ENCODE measurements at regions not wholly inside any gene's neighbourhood (a gene's known extent, or its start where the extent isn't known, plus 50 kb on each side); places are given as distances from the start of the nearest gene placed in this dataset.
A peak's percentile ranks its signal among the peaks of the same experiment; 100 is the strongest.

DNA sequence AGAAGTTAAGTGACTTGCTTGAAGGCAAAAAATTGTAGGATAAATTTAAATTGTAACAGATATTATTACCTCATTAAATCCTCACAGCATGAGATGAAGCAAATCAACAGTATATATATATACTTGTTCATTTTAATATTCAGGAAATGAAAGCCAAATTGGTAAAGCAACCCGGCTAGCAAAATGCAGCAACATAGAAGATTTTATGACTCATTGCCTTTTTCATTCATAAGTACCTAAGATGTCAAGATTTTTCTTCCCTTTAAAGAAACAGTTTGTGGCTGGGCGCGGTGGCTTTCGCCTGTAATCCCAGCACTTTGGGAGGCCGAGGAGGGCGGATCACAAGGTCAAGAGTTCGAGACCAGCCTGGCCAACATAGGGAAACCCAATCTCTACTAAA, 190.5 kb upstream of the NRIP1 start:
- H3K9me3 ChIP-seq (ENCODE audit: control extremely low read depth in 1 of 5, control insufficient read depth in 4 of 5, insufficient read depth in 2 of 5, low read depth in 1 of 5, low read length in 4 of 5): no peaks in the 10 kb centered on the region
- H3K4me1 ChIP-seq (ENCODE audit: control extremely low read depth in 1 of 4, control insufficient read depth in 4 of 4, insufficient read depth in 4 of 4, low read length in 3 of 4): peaks cover 7 to 16% (median 13%) of the 10 kb centered on the region in 4 experiments
- CTCF ChIA-PET: interaction anchor here (0.9 to 1.6 kb wide), 2 partner anchors 9 to 12 kb away, joined by 3 to 6 read pairs; no protein-coding TSS in a partner anchor
- no peaks in the 10 kb centered on the region for H3K27me3 ChIP-seq (replicated peaks in 2 of 5; ENCODE audit: control insufficient read depth in 4 of 5, insufficient read depth in 5 of 5, low read length in 4 of 5)
- WGBS (ENCODE audit: insufficient coverage): 90% methylated on average over 6 of the region's 7 CpGs
- H3K36me3 ChIP-seq (ENCODE audit: control insufficient read depth in 4 of 4, insufficient read depth in 4 of 4, low read length in 3 of 4): no peaks in the 10 kb centered on the region
- H3K27ac ChIP-seq (ENCODE audit: insufficient read depth in 1 of 2, low read depth in 1 of 2, low read length in 2 of 2, poor library complexity in 1 of 2, severe bottlenecking in 2 of 2): no peak overlapping the region
- DNase-seq: peak in 1 of 3 donors; percentile 22
- no peak overlapping the region for H3K4me3 ChIP-seq (ENCODE audit: control insufficient read depth in 1 of 7, extremely low read depth in 1 of 7, insufficient read depth in 4 of 7, low read depth in 2 of 7, low read length in 6 of 7)
- POLR2A ChIA-PET: no interaction called here

DNA sequence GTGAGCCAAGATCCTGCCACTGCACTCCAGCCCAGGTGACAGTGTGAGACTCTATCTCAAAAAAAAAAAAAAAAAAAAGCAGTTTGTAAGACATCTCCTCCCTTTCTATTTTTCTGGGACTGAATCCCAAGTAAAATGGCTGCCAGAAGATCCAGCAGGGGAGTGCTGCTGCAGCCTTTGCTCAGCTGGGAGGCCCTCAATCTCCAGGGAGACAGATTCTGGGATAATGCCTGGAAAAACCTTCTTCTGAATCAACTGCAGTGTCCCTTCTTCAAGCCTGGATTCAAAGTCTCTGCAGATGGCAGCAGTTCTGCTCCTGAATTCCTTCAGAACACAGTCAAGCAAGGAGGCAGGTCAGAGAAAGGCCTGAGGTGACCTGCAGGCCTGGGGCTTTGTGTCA, 191.0 kb upstream of the NRIP1 start:
- peaks cover 7 to 16% (median 13%) of the 10 kb centered on the region in 4 experiments for H3K4me1 ChIP-seq (ENCODE audit: control extremely low read depth in 1 of 4, control insufficient read depth in 4 of 4, insufficient read depth in 4 of 4, low read length in 3 of 4)
- no peak for DNase-seq
- no peak overlapping the region for H3K27ac ChIP-seq (ENCODE audit: insufficient read depth in 1 of 2, low read depth in 1 of 2, low read length in 2 of 2, poor library complexity in 1 of 2, severe bottlenecking in 2 of 2)

DNA sequence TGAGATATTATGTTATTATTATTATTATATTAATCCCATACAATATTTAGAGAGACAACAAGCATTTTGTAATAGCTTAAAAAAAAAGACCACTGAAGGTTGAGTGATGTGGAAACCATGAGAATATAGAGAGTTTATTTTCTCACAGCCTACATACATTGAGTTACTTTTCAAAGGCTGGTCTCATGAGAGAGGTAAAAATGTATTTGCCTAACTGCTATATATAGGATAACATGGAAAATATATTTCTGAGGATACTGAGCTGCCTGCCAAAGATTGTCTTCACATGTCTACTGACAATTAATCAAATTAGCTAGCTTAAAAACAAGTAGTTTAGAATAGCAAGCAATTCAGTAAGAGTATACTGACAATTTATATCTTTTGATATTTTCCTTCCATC, 192.2 kb upstream of the NRIP1 start:
- ChIA-PET CTCF (no interaction called here), POLR2A (no interaction called here)
- Histone ChIP-seq H3K27me3 (replicated peaks in 2 of 5; ENCODE audit: control insufficient read depth in 4 of 5, insufficient read depth in 5 of 5, low read length in 4 of 5) (no peaks in the 10 kb centered on the region), H3K4me3 (ENCODE audit: control insufficient read depth in 1 of 7, extremely low read depth in 1 of 7, insufficient read depth in 4 of 7, low read depth in 2 of 7, low read length in 6 of 7) (no peak overlapping the region), H3K36me3 (ENCODE audit: control insufficient read depth in 4 of 4, insufficient read depth in 4 of 4, low read length in 3 of 4) (no peaks in the 10 kb centered on the region), H3K9me3 (ENCODE audit: control extremely low read depth in 1 of 5, control insufficient read depth in 4 of 5, insufficient read depth in 2 of 5, low read depth in 1 of 5, low read length in 4 of 5) (no peaks in the 10 kb centered on the region), H3K4me1 (ENCODE audit: control extremely low read depth in 1 of 4, control insufficient read depth in 4 of 4, insufficient read depth in 4 of 4, low read length in 3 of 4) (peaks cover 2 to 15% (median 9%) of the 10 kb centered on the region in 4 experiments), H3K27ac (ENCODE audit: insufficient read depth in 1 of 2, low read depth in 1 of 2, low read length in 2 of 2, poor library complexity in 1 of 2, severe bottlenecking in 2 of 2) (no peak overlapping the region)
- no peak for DNase-seq

More for the DNA sequence above, 191.0 kb upstream of the NRIP1 start:
- H3K36me3 ChIP-seq (ENCODE audit: control insufficient read depth in 4 of 4, insufficient read depth in 4 of 4, low read length in 3 of 4): no peaks in the 10 kb centered on the region
- no peaks in the 10 kb centered on the region for H3K9me3 ChIP-seq (ENCODE audit: control extremely low read depth in 1 of 5, control insufficient read depth in 4 of 5, insufficient read depth in 2 of 5, low read depth in 1 of 5, low read length in 4 of 5)
- ChIA-PET POLR2A (no interaction called here), CTCF (interaction anchor here (0.9 kb wide), 1 partner anchor 10 kb away, joined by 3 read pairs; no protein-coding TSS in a partner anchor)
- no peaks in the 10 kb centered on the region for H3K27me3 ChIP-seq (replicated peaks in 2 of 5; ENCODE audit: control insufficient read depth in 4 of 5, insufficient read depth in 5 of 5, low read length in 4 of 5)
- H3K4me3 ChIP-seq (ENCODE audit: control insufficient read depth in 1 of 7, extremely low read depth in 1 of 7, insufficient read depth in 4 of 7, low read depth in 2 of 7, low read length in 6 of 7): no peak overlapping the region

DNA sequence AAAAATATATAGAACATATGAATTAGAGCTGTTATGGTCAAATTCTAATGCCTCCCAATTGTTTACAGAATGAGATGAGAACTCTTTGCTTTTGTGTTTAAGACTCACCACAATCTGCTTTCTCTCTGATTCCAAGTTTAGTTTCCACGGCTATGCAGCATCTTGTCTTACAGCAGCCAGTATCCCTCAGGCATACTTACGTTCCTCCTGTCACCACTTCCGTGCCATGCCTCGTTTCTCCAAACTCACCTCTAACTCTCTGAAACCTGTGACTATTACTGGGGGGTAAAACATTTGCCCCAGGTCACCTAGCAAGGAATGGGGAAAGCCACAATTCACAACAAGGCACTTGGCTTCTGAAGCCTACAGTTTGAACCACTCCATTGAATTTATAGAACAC, 192.8 kb upstream of the NRIP1 start:
- H3K4me3 ChIP-seq (ENCODE audit: control insufficient read depth in 1 of 7, extremely low read depth in 1 of 7, insufficient read depth in 4 of 7, low read depth in 2 of 7, low read length in 6 of 7): no peak overlapping the region
- 100% methylated on average over 3 of the region's 4 CpGs for WGBS (ENCODE audit: insufficient coverage)
- H3K4me1 ChIP-seq (ENCODE audit: control extremely low read depth in 1 of 4, control insufficient read depth in 4 of 4, insufficient read depth in 4 of 4, low read length in 3 of 4): peaks cover 0 to 8% (median 3%) of the 10 kb centered on the region in 4 experiments
- no peak overlapping the region for H3K27ac ChIP-seq (ENCODE audit: insufficient read depth in 1 of 2, low read depth in 1 of 2, low read length in 2 of 2, poor library complexity in 1 of 2, severe bottlenecking in 2 of 2)
- H3K27me3 ChIP-seq (replicated peaks in 2 of 5; ENCODE audit: control insufficient read depth in 4 of 5, insufficient read depth in 5 of 5, low read length in 4 of 5): no peaks in the 10 kb centered on the region
- DNase-seq: no peak
- H3K9me3 ChIP-seq (ENCODE audit: control extremely low read depth in 1 of 5, control insufficient read depth in 4 of 5, insufficient read depth in 2 of 5, low read depth in 1 of 5, low read length in 4 of 5): no peaks in the 10 kb centered on the region
- H3K36me3 ChIP-seq (ENCODE audit: control insufficient read depth in 4 of 4, insufficient read depth in 4 of 4, low read length in 3 of 4): no peaks in the 10 kb centered on the region
- CTCF ChIA-PET: no interaction called here
- POLR2A ChIA-PET: no interaction called here

DNA sequence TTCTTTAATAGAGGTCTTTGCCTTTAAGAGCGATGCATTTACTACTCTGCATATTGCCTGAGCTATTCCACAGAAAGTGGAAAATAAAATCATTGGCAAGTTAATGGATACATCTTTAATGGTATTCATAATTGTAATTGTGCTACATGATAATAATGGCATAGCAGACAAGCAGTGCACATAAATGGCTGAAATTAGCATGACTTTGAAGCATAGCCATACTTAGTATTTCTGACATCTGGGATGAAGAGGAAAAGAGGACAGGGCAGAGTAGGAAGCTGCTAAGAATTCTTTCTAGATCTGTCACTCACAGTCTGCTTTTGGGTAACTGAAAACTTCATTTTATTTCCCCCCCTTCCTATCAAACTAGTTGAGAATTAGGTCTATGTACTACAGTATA, 195.0 kb upstream of the NRIP1 start:
- no peaks in the 10 kb centered on the region for H3K9me3 ChIP-seq (ENCODE audit: control extremely low read depth in 1 of 5, control insufficient read depth in 4 of 5, insufficient read depth in 2 of 5, low read depth in 1 of 5, low read length in 4 of 5)
- H3K36me3 ChIP-seq (ENCODE audit: control insufficient read depth in 4 of 4, insufficient read depth in 4 of 4, low read length in 3 of 4): no peaks in the 10 kb centered on the region
- DNase-seq: no peak
- H3K4me3 ChIP-seq (ENCODE audit: control insufficient read depth in 1 of 7, extremely low read depth in 1 of 7, insufficient read depth in 4 of 7, low read depth in 2 of 7, low read length in 6 of 7): no peak overlapping the region
- ChIA-PET POLR2A (no interaction called here), CTCF (no interaction called here)
- no CpG with 5 or more reads among the region's 1 CpG for WGBS (ENCODE audit: insufficient coverage)
- no peaks in the 10 kb centered on the region for H3K27me3 ChIP-seq (replicated peaks in 2 of 5; ENCODE audit: control insufficient read depth in 4 of 5, insufficient read depth in 5 of 5, low read length in 4 of 5)
- no peak overlapping the region for H3K27ac ChIP-seq (ENCODE audit: insufficient read depth in 1 of 2, low read depth in 1 of 2, low read length in 2 of 2, poor library complexity in 1 of 2, severe bottlenecking in 2 of 2)
- H3K4me1 ChIP-seq (ENCODE audit: control extremely low read depth in 1 of 4, control insufficient read depth in 4 of 4, insufficient read depth in 4 of 4, low read length in 3 of 4): peaks cover 0 to 5% (median 0%) of the 10 kb centered on the region in 4 experiments

DNA sequence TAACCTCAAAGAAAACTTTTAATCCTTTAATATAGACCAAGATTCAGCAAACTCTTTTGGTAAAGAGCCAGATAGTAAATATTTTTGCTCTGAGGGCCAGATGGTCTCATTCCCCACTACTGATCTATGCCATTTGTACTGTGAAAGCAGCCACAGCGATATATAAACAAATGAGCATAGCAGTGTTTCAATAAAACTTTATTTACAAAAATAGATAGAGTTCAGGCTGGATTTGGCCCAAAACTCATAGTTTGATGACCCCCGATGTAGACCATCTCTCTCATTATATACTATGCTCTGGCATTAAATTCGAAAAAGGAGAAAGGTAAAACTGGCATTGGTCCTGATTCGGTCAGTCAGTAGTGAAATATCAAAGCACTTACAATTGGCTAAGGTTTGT, 195.8 kb upstream of the NRIP1 start:
- Histone ChIP-seq H3K4me3 (ENCODE audit: control insufficient read depth in 1 of 7, extremely low read depth in 1 of 7, insufficient read depth in 4 of 7, low read depth in 2 of 7, low read length in 6 of 7) (no peak overlapping the region), H3K9me3 (ENCODE audit: control extremely low read depth in 1 of 5, control insufficient read depth in 4 of 5, insufficient read depth in 2 of 5, low read depth in 1 of 5, low read length in 4 of 5) (no peaks in the 10 kb centered on the region), H3K27me3 (replicated peaks in 2 of 5; ENCODE audit: control insufficient read depth in 4 of 5, insufficient read depth in 5 of 5, low read length in 4 of 5) (no peaks in the 10 kb centered on the region), H3K27ac (ENCODE audit: insufficient read depth in 1 of 2, low read depth in 1 of 2, low read length in 2 of 2, poor library complexity in 1 of 2, severe bottlenecking in 2 of 2) (no peak overlapping the region), H3K36me3 (ENCODE audit: control insufficient read depth in 4 of 4, insufficient read depth in 4 of 4, low read length in 3 of 4) (no peaks in the 10 kb centered on the region), H3K4me1 (ENCODE audit: control extremely low read depth in 1 of 4, control insufficient read depth in 4 of 4, insufficient read depth in 4 of 4, low read length in 3 of 4) (peaks cover 0 to 5% (median 0%) of the 10 kb centered on the region in 4 experiments)
- 100% methylated on average over 3 of the region's 4 CpGs for WGBS (ENCODE audit: insufficient coverage)
- DNase-seq: no peak
- ChIA-PET CTCF (no interaction called here), POLR2A (no interaction called here)

DNA sequence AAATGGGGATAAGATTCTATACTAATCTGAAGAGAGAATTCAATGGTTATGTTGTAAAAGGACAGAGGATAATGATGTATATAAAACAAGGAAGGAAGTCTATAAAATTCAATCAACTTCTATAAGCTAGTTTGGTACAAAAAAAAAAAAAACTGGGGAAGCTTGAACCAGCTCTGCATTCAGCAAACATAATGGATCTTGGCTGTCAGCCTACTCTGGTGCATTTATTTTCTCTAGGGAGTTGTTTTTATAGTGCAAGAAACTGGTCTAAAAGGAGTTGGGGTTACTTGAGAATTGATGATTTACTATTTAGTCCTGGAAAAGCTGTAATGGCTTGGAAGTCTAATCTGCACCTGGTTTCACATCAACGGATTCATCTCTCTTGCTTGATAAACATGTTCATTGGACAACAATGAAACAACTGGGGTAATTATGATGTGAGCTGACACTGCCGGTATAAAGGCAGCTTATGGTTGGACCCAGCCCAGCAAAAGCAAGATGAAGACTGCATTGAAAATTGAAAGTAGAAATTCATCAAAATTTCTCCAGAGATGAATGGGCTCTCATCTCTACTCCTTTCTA, 199.4 kb upstream of the NRIP1 start:
- peaks cover 0 to 5% (median 0%) of the 10 kb centered on the region in 4 experiments for H3K4me1 ChIP-seq (ENCODE audit: control extremely low read depth in 1 of 4, control insufficient read depth in 4 of 4, insufficient read depth in 4 of 4, low read length in 3 of 4)
- WGBS (ENCODE audit: insufficient coverage): 100% methylated on average over 2 of the region's 2 CpGs
- H3K4me3 ChIP-seq (ENCODE audit: control insufficient read depth in 1 of 7, extremely low read depth in 1 of 7, insufficient read depth in 4 of 7, low read depth in 2 of 7, low read length in 6 of 7): no peak overlapping the region
- no peaks in the 10 kb centered on the region for H3K27me3 ChIP-seq (replicated peaks in 2 of 5; ENCODE audit: control insufficient read depth in 4 of 5, insufficient read depth in 5 of 5, low read length in 4 of 5)
- H3K36me3 ChIP-seq (ENCODE audit: control insufficient read depth in 4 of 4, insufficient read depth in 4 of 4, low read length in 3 of 4): peaks cover 0 to 2% (median 0%) of the 10 kb centered on the region in 4 experiments
- CTCF ChIA-PET: interaction anchor here (1.1 kb wide), 1 partner anchor 9 kb away, joined by 3 read pairs; no protein-coding TSS in a partner anchor
- no peak for DNase-seq
- no peaks in the 10 kb centered on the region for H3K9me3 ChIP-seq (ENCODE audit: control extremely low read depth in 1 of 5, control insufficient read depth in 4 of 5, insufficient read depth in 2 of 5, low read depth in 1 of 5, low read length in 4 of 5)
- no peak overlapping the region for H3K27ac ChIP-seq (ENCODE audit: insufficient read depth in 1 of 2, low read depth in 1 of 2, low read length in 2 of 2, poor library complexity in 1 of 2, severe bottlenecking in 2 of 2)
- POLR2A ChIA-PET: no interaction called here
